Ovary (tissue), 3 donors: ENCODE measurements at regions not wholly inside any gene's neighbourhood (a gene's known extent, or its start where the extent isn't known, plus 50 kb on each side); places are given as distances from the start of the nearest gene placed in this dataset.

Source experiments
- POLR2A ChIP-seq: fragments of 450-650 bp; IDR thresholded peaks from one replicate; pipeline ENCODE4 v1.6.1; 2017; ENCODE audit warnings: antibody characterized with exemption, mild to moderate bottlenecking, moderate library complexity
- TF ChIP-seq, protein P1 (sequence below), 3 donors: fragments of 450-650 bp in 2 of 3; fragments of 200-600 bp in 1 of 3; IDR thresholded peaks; one replicate each; pipeline versions ENCODE4 v1.5.1 to v1.8.0; 2016 to 2022; ENCODE audit warnings: antibody characterized with exemption in 3 of 3, mild to moderate bottlenecking in 1 of 3
- donor health status: DM: no; HTN: no; CAD: no.

DNA sequence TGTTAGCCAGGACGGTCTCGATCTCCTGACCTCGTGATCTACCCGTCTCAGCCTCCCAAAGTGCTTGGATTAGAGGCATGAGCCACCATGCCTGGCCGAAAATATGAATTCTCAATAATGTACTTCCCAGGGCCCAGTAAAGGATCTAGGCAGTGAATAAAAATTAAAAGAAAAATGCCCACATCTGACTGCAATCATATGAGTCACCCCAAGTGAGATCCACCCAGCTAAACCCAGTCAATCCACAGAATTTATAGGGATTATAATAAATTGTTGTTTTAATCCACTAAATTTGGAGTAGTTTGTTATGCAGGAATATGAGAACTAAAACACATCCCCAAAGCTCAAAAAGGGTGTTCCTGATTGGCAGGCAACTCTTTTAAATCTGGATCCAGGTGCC, 93.5 kb upstream of the STK39 start:
- TF ChIP-seq, protein P1, sequence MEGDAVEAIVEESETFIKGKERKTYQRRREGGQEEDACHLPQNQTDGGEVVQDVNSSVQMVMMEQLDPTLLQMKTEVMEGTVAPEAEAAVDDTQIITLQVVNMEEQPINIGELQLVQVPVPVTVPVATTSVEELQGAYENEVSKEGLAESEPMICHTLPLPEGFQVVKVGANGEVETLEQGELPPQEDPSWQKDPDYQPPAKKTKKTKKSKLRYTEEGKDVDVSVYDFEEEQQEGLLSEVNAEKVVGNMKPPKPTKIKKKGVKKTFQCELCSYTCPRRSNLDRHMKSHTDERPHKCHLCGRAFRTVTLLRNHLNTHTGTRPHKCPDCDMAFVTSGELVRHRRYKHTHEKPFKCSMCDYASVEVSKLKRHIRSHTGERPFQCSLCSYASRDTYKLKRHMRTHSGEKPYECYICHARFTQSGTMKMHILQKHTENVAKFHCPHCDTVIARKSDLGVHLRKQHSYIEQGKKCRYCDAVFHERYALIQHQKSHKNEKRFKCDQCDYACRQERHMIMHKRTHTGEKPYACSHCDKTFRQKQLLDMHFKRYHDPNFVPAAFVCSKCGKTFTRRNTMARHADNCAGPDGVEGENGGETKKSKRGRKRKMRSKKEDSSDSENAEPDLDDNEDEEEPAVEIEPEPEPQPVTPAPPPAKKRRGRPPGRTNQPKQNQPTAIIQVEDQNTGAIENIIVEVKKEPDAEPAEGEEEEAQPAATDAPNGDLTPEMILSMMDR (IDR thresholded peaks at IDR 0.05) = no peak
- no peak for TF ChIP-seq POLR2A
